Hepatocyte (in vitro differentiated cells): ENCODE measurements at regions not wholly inside any gene's neighbourhood (a gene's known extent, or its start where the extent isn't known, plus 50 kb on each side); places are given as distances from the start of the nearest gene placed in this dataset.

Source experiments
- DNase-seq: peaks from one replicate; pipeline ENCODE4 v3.0.0-alpha.2; 2016; ENCODE audit warnings: low spot score
- H2AFZ ChIP-seq: fragments of 200-600 bp; sonication (generic); 2 replicates; pipeline ENCODE4 v1.6.0; 2016; ENCODE audit warnings: antibody characterized with exemption, mild to moderate bottlenecking
- H3K27ac ChIP-seq: fragments of 200-600 bp; sonication (generic); 2 replicates; pipeline ENCODE4 v1.5.1; 2016; ENCODE audit warnings: mild to moderate bottlenecking
- H3K27me3 ChIP-seq: fragments of 200-600 bp; sonication (generic); 2 replicates; pipeline ENCODE4 v1.6.1; 2016
- H3K36me3 ChIP-seq: fragments of 200-600 bp; sonication (generic); replicated peaks from 2 replicates; pipeline ENCODE4 v1.5.1; 2016; ENCODE audit warnings: low read depth; ENCODE audit not compliant: insufficient read depth
- H3K4me1 ChIP-seq: fragments of 200-600 bp; sonication (generic); 2 replicates; pipeline ENCODE4 v1.5.1; 2016; ENCODE audit warnings: mild to moderate bottlenecking, moderate library complexity; ENCODE audit not compliant: insufficient read depth
- H3K4me2 ChIP-seq: fragments of 200-600 bp; sonication (generic); 2 replicates; pipeline ENCODE4 v1.6.0; 2016
- H3K4me3 ChIP-seq: fragments of 200-600 bp; sonication (generic); 2 replicates; pipeline ENCODE4 v1.5.1; 2016; ENCODE audit warnings: mild to moderate bottlenecking
- H3K79me2 ChIP-seq: fragments of 200-600 bp; sonication (generic); 2 replicates; pipeline ENCODE4 v1.6.0; 2017; ENCODE audit warnings: mild to moderate bottlenecking
- H3K9me2 ChIP-seq: fragments of 200-600 bp; sonication (generic); replicated peaks from 2 replicates; pipeline ENCODE4 v1.6.0; 2017; ENCODE audit warnings: mild to moderate bottlenecking; ENCODE audit not compliant: insufficient read depth
- H3K9me3 ChIP-seq: fragments of 200-600 bp; sonication (generic); 2 replicates; pipeline ENCODE4 v1.5.1; 2016; ENCODE audit warnings: low read depth, mild to moderate bottlenecking
- H4K20me1 ChIP-seq: fragments of 200-600 bp; sonication (generic); 2 replicates; pipeline ENCODE4 v1.6.0; 2016; ENCODE audit warnings: mild to moderate bottlenecking; ENCODE audit not compliant: insufficient read depth, poor library complexity, severe bottlenecking
- CTCF ChIP-seq: fragments of 200-600 bp; sonication (generic); IDR thresholded peaks from 2 replicates; pipeline ENCODE4 v1.5.1; 2016; ENCODE audit warnings: antibody characterized with exemption, mild to moderate bottlenecking; ENCODE audit not compliant: poor library complexity
- EZH2 ChIP-seq: fragments of 200-600 bp; sonication (generic); IDR thresholded peaks from 2 replicates; pipeline ENCODE4 v1.6.1; 2016; ENCODE audit warnings: antibody characterized with exemption, mild to moderate bottlenecking, borderline replicate concordance
- EZH2phosphoT487 ChIP-seq: fragments of 200-600 bp; sonication (generic); IDR thresholded peaks from one replicate; pipeline ENCODE4 v1.6.1; 2018; ENCODE audit warnings: antibody characterized with exemption, mild to moderate bottlenecking, low read depth, moderate library complexity; ENCODE audit not compliant: unreplicated experiment, severe bottlenecking
- WGBS: methylation state at CpG from one replicate; pipeline ENCODE4 v1.1.6; 2016; ENCODE audit warnings: low lambda C conversion rate; ENCODE audit errors: missing lambda C conversion rate; 5-methylcytosine and 5-hydroxymethylcytosine counted together

GRCh38 chr5:68545636-68546295, 330.2 kb downstream of the PIK3R1 start:
- Histone ChIP-seq H3K79me2 (no peaks in the 10 kb centered on the region), H2AFZ (no peak overlapping the region), H3K4me2 (no peak overlapping the region), H3K36me3 (no peaks in the 10 kb centered on the region), H3K27ac (peak overlapping the region; percentile 75), H3K4me1 (peaks cover 30% of the 10 kb centered on the region), H3K4me3 (no peak overlapping the region), H3K9me3 (no peaks in the 10 kb centered on the region), H3K27me3 (no peaks in the 10 kb centered on the region), H3K9me2 (no peaks in the 10 kb centered on the region), H4K20me1 (no peaks in the 10 kb centered on the region)
- WGBS, result 85% methylated on average over 7 of the region's 7 CpGs
- no peak for DNase-seq
- TF ChIP-seq EZH2phosphoT487 (no peak), EZH2 (no peak)

- Histone ChIP-seq H3K79me2 (no peaks in the 10 kb centered on the region), H3K9me3 (no peaks in the 10 kb centered on the region), H3K9me2 (no peaks in the 10 kb centered on the region), H3K27me3 (no peaks in the 10 kb centered on the region), H3K4me3 (no peak overlapping the region), H3K36me3 (no peaks in the 10 kb centered on the region), H3K4me1 (peaks cover 30% of the 10 kb centered on the region), H3K27ac (no peak overlapping the region), H2AFZ (no peak overlapping the region), H3K4me2 (no peak overlapping the region), H4K20me1 (no peaks in the 10 kb centered on the region)
- no peak for DNase-seq
- TF ChIP-seq EZH2phosphoT487 (no peak), EZH2 (no peak), CTCF (no peak)
- 82% methylated on average over 3 of the region's 3 CpGs for WGBS
Measured at GRCh38 chr5:68547056-68547455, 331.5 kb downstream of the PIK3R1 start.

- H2AFZ ChIP-seq, result no peak overlapping the region
- H3K9me3 ChIP-seq, result no peaks in the 10 kb centered on the region
- no peak overlapping the region for H3K4me2 ChIP-seq
- TF ChIP-seq CTCF, result no peak
- TF ChIP-seq EZH2, result no peak
- TF ChIP-seq EZH2phosphoT487, result no peak
- H3K36me3 ChIP-seq, result no peaks in the 10 kb centered on the region
- H3K4me3 ChIP-seq, result no peak overlapping the region
- no peak for DNase-seq
- peaks cover 28% of the 10 kb centered on the region for H3K4me1 ChIP-seq
- H4K20me1 ChIP-seq, result no peaks in the 10 kb centered on the region
- H3K27ac ChIP-seq, result no peak overlapping the region
- no peaks in the 10 kb centered on the region for H3K9me2 ChIP-seq
- no peaks in the 10 kb centered on the region for H3K79me2 ChIP-seq
- H3K27me3 ChIP-seq, result no peaks in the 10 kb centered on the region
Measured at GRCh38 chr5:68547622-68548021, 332.1 kb downstream of the PIK3R1 start.

- Histone ChIP-seq H3K36me3 (no peaks in the 10 kb centered on the region), H3K27me3 (no peaks in the 10 kb centered on the region), H3K4me2 (no peak overlapping the region), H3K9me2 (no peaks in the 10 kb centered on the region), H4K20me1 (no peaks in the 10 kb centered on the region), H2AFZ (no peak overlapping the region), H3K4me3 (no peak overlapping the region), H3K79me2 (no peaks in the 10 kb centered on the region), H3K4me1 (peaks cover 13% of the 10 kb centered on the region), H3K27ac (peak overlapping the region; percentile 73), H3K9me3 (no peaks in the 10 kb centered on the region)
- 67% methylated on average over 13 of the region's 13 CpGs for WGBS
- DNase-seq, result peak; percentile 51
- TF ChIP-seq CTCF, result no peak
- no peak for TF ChIP-seq EZH2phosphoT487
- TF ChIP-seq EZH2, result no peak
Measured at GRCh38 chr5:68548959-68549676, 333.6 kb downstream of the PIK3R1 start.
